Neural cell (in vitro differentiated cells): ENCODE measurements at regions not wholly inside any gene's neighbourhood (a gene's known extent, or its start where the extent isn't known, plus 50 kb on each side); places are given as distances from the start of the nearest gene placed in this dataset.

Experiments used
- H2AFZ ChIP-seq: fragments of 200-600, 300-800 bp; sonication (generic), shearing (Covaris generic); 2 replicates; pipeline ENCODE4 v1.6.0; 2014; ENCODE audit warnings: low read depth, mild to moderate bottlenecking, antibody characterized with exemption, low read length, moderate library complexity
- H3F3A ChIP-seq: fragments of 200-600 bp; shearing (Covaris generic); 2 replicates; pipeline ENCODE4 v1.6.1; 2016; ENCODE audit warnings: mild to moderate bottlenecking, moderate library complexity, mixed read lengths, antibody characterized with exemption, low read length; ENCODE audit not compliant: insufficient read depth, poor library complexity, severe bottlenecking
- H3K27ac ChIP-seq: fragments of 200-600, 300-800 bp; sonication (generic), shearing (Covaris generic); 2 replicates; pipeline ENCODE4 v1.5.1; 2014; ENCODE audit warnings: mild to moderate bottlenecking, low read length, moderate library complexity
- H3K27me3 ChIP-seq: fragments of 300-800, 200-600 bp; sonication (generic), shearing (Covaris generic); 2 replicates; pipeline ENCODE4 v1.6.0; 2014; ENCODE audit warnings: mild to moderate bottlenecking, low read depth, low read length, moderate library complexity; ENCODE audit not compliant: insufficient read depth
- H3K36me3 ChIP-seq: fragments of 300-800, 200-600 bp; sonication (generic), shearing (Covaris generic); 2 replicates; pipeline ENCODE4 v1.5.1; 2014; ENCODE audit warnings: mild to moderate bottlenecking, antibody characterized with exemption, low read length, moderate library complexity; ENCODE audit not compliant: insufficient read depth
- H3K4me2 ChIP-seq: fragments of 300-800, 200-600 bp; sonication (generic), shearing (Covaris generic); 2 replicates; pipeline ENCODE4 v1.6.0; 2014; ENCODE audit warnings: mild to moderate bottlenecking, low read length
- H3K4me3 ChIP-seq: fragments of 300-800, 200-600 bp; sonication (generic), shearing (Covaris generic); 2 replicates; pipeline ENCODE4 v1.5.1; 2014; ENCODE audit warnings: mild to moderate bottlenecking, low read length, moderate library complexity
- H3K79me2 ChIP-seq: fragments of 200-600 bp; shearing (Covaris generic); replicated peaks from 2 replicates; pipeline ENCODE4 v1.6.0; 2014; ENCODE audit warnings: mild to moderate bottlenecking, low read length, moderate library complexity; ENCODE audit not compliant: insufficient read depth
- H3K9ac ChIP-seq: fragments of 300-800, 200-600 bp; sonication (generic), shearing (Covaris generic); 2 replicates; pipeline ENCODE4 v1.6.1; 2016; ENCODE audit warnings: mild to moderate bottlenecking, low read length, mixed read lengths
- H3K9me2 ChIP-seq: fragments of 200-600 bp; shearing (Covaris generic); 2 replicates; pipeline ENCODE4 v1.6.1; 2016; ENCODE audit warnings: mild to moderate bottlenecking, low read length, mixed read lengths; ENCODE audit not compliant: insufficient read depth
- H3K9me3 ChIP-seq: fragments of 200-600, 300-800 bp; sonication (generic), shearing (Covaris generic); 2 replicates; pipeline ENCODE4 v1.6.1; 2016; ENCODE audit warnings: mild to moderate bottlenecking, mixed run types, low read length, moderate library complexity, mixed read lengths
- H4K20me1 ChIP-seq: fragments of 200-600 bp; shearing (Covaris generic); 2 replicates; pipeline ENCODE4 v1.6.1; 2016; ENCODE audit warnings: mild to moderate bottlenecking, mixed run types; ENCODE audit not compliant: insufficient read depth
- CTCF ChIP-seq: fragments of 450-650 bp; IDR thresholded peaks from 2 replicates; pipeline ENCODE4 v1.5.1; 2014; ENCODE audit warnings: antibody characterized with exemption, mild to moderate bottlenecking, moderate library complexity; ENCODE audit not compliant: poor library complexity, severe bottlenecking
- EP300 ChIP-seq: fragments of 450-650 bp; conservative IDR thresholded peaks from 2 replicates; pipeline ENCODE4 v1.6.1; 2014; ENCODE audit warnings: antibody characterized with exemption, mild to moderate bottlenecking, moderate library complexity; ENCODE audit not compliant: poor library complexity, severe bottlenecking
- EZH2 ChIP-seq: fragments of 200-600, 300-800 bp; shearing (Covaris generic), sonication (generic); IDR thresholded peaks from 2 replicates; pipeline ENCODE4 v1.6.1; 2014; ENCODE audit warnings: antibody characterized with exemption, low read length, borderline replicate concordance, mild to moderate bottlenecking; ENCODE audit not compliant: insufficient read depth, poor library complexity, severe bottlenecking
- MXI1 ChIP-seq: fragments of 450-650 bp; conservative IDR thresholded peaks from 2 replicates; pipeline ENCODE4 v1.6.1; 2014; ENCODE audit warnings: antibody characterized with exemption, mild to moderate bottlenecking; ENCODE audit not compliant: poor library complexity, severe bottlenecking
- POLR2AphosphoS5 ChIP-seq: IDR thresholded peaks from 2 replicates; pipeline ENCODE4 v1.6.1; 2012
- RAD21 ChIP-seq: fragments of 450-650 bp; conservative IDR thresholded peaks from 2 replicates; pipeline ENCODE4 v1.6.1; 2014; ENCODE audit warnings: antibody characterized with exemption, mild to moderate bottlenecking, moderate library complexity
- REST ChIP-seq: IDR thresholded peaks from 2 replicates; pipeline ENCODE4 v1.6.1; 2012; ENCODE audit warnings: borderline replicate concordance
- SMC3 ChIP-seq: fragments of 450-650 bp; conservative IDR thresholded peaks from 2 replicates; pipeline ENCODE4 v1.6.1; 2014; ENCODE audit warnings: antibody characterized with exemption, mild to moderate bottlenecking, moderate library complexity; ENCODE audit not compliant: poor library complexity
- TAF1 ChIP-seq: IDR thresholded peaks from 2 replicates; pipeline ENCODE4 v1.6.1; 2012; ENCODE audit warnings: low read depth

GRCh38 chr20:40359131-40359912 lies 329.7 kb downstream of the MAFB start:
- Histone ChIP-seq H2AFZ (no peak overlapping the region), H3K9me2 (no peaks in the 10 kb centered on the region)
- TF ChIP-seq TAF1 (no peak), EP300 (no peak), POLR2AphosphoS5 (no peak), EZH2 (no peak), MXI1 (no peak), RAD21 (no peak), SMC3 (no peak), CTCF (no peak), REST (no peak)

GRCh38 chr20:40354880-40355279 lies 334.2 kb downstream of the MAFB start:
- H3K4me3 ChIP-seq, result no peak overlapping the region

More at GRCh38 chr20:40359131-40359912, 329.7 kb downstream of the MAFB start:
- no peak overlapping the region for H3K4me2 ChIP-seq
- H3K4me3 ChIP-seq, result no peak overlapping the region
- no peaks in the 10 kb centered on the region for H3F3A ChIP-seq
- H3K79me2 ChIP-seq, result no peaks in the 10 kb centered on the region
- no peaks in the 10 kb centered on the region for H3K9me3 ChIP-seq
- no peaks in the 10 kb centered on the region for H3K27me3 ChIP-seq
- no peaks in the 10 kb centered on the region for H4K20me1 ChIP-seq
- no peaks in the 10 kb centered on the region for H3K36me3 ChIP-seq
- no peak overlapping the region for H3K9ac ChIP-seq
- H3K27ac ChIP-seq, result no peak overlapping the region

More at GRCh38 chr20:40354880-40355279, 334.2 kb downstream of the MAFB start:
- H3F3A ChIP-seq, result no peaks in the 10 kb centered on the region
- no peak overlapping the region for H3K9ac ChIP-seq
- no peak overlapping the region for H3K4me2 ChIP-seq
- no peaks in the 10 kb centered on the region for H3K36me3 ChIP-seq
- H2AFZ ChIP-seq, result no peak overlapping the region
- no peaks in the 10 kb centered on the region for H3K79me2 ChIP-seq
- no peak overlapping the region for H3K27ac ChIP-seq
- H4K20me1 ChIP-seq, result no peaks in the 10 kb centered on the region
- no peaks in the 10 kb centered on the region for H3K27me3 ChIP-seq
- H3K9me2 ChIP-seq, result no peaks in the 10 kb centered on the region
- no peak for TF ChIP-seq RAD21
- TF ChIP-seq SMC3, result no peak
- no peak for TF ChIP-seq MXI1
- no peak for TF ChIP-seq POLR2AphosphoS5
- TF ChIP-seq EP300, result no peak
- no peaks in the 10 kb centered on the region for H3K9me3 ChIP-seq
